Transverse colon (tissue), 3 donors: ENCODE measurements at regions not wholly inside any gene's neighbourhood (a gene's known extent, or its start where the extent isn't known, plus 50 kb on each side); places are given as distances from the start of the nearest gene placed in this dataset.

Experiments used
- CTCF ChIP-seq, 5 experiments: fragments of 200-600 bp in 3 of 5; fragments of 450-650 bp in 2 of 5; sonication (generic) in 3 of 5; IDR thresholded peaks; 1 replicate in 2 of 5; 2 replicates in 3 of 5; pipeline ENCODE4 v1.5.1; 2016 to 2017; ENCODE audit warnings: antibody characterized with exemption in 5 of 5, inconsistent platforms in 3 of 5, mild to moderate bottlenecking in 2 of 5, moderate library complexity in 1 of 5
- POLR2A ChIP-seq: fragments of 450-650 bp; IDR thresholded peaks from one replicate; pipeline ENCODE4 v1.6.1; 2016; ENCODE audit warnings: antibody characterized with exemption, mild to moderate bottlenecking, moderate library complexity

- TF ChIP-seq POLR2A (no peak), CTCF (IDR thresholded peaks at IDR 0.05) (no peak)
Observed at GRCh38 chr3:145650170-145650569, 510.8 kb downstream of the PLOD2 start.
